Esophagus squamous epithelium (tissue), 5 donors: ENCODE measurements at regions not wholly inside any gene's neighbourhood (a gene's known extent, or its start where the extent isn't known, plus 50 kb on each side); places are given as distances from the start of the nearest gene placed in this dataset.
"Not testable (repeated sequence)": the region's sequence is repeated elsewhere in the genome, so short reads cannot be mapped to it uniquely, and the experiment has no call there.

Experiments used
- DNase-seq: peaks from one replicate; lab custom pipeline; 2025; lab: John Stamatoyannopoulos, UW
- H3K27ac ChIP-seq, 4 donors: fragments of 200-600 bp; sonication (generic); one replicate each; pipeline ENCODE4 v1.5.1; 2016 to 2019; ENCODE audit warnings: mild to moderate bottlenecking in 1 of 4
- H3K27me3 ChIP-seq, 4 donors: fragments of 200-600 bp; sonication (generic); 1 replicate in 3 of 4; 2 replicates in 1 of 4; pipeline versions ENCODE4 v1.5.1 to v1.6.0; 2017 to 2021; ENCODE audit warnings: antibody characterized with exemption in 1 of 4
- H3K36me3 ChIP-seq, 3 donors: fragments of 200-600 bp; sonication (generic); one replicate each; pipeline ENCODE4 v1.5.1; 2016 to 2019
- H3K4me1 ChIP-seq, 3 donors: fragments of 200-600 bp; sonication (generic); one replicate each; pipeline ENCODE4 v1.5.1; 2017 to 2019
- H3K4me3 ChIP-seq, 4 donors: fragments of 200-600 bp; sonication (generic); 1 replicate in 3 of 4; 2 replicates in 1 of 4; pipeline ENCODE4 v1.5.1; 2016 to 2019; ENCODE audit warnings: mild to moderate bottlenecking in 2 of 4, moderate library complexity in 1 of 4
- H3K9me3 ChIP-seq, 3 donors: fragments of 200-600 bp; sonication (generic); one replicate each; pipeline ENCODE4 v1.5.1; 2016 to 2019
- CTCF ChIP-seq, 6 experiments: fragments of 450-650 bp in 4 of 6; fragments of 200-600 bp in 2 of 6; sonication (generic) in 2 of 6; IDR thresholded peaks; one replicate each; pipeline ENCODE4 v1.5.1; 2016 to 2019; ENCODE audit warnings: antibody characterized with exemption in 6 of 6, mild to moderate bottlenecking in 4 of 6, moderate library complexity in 4 of 6
- POLR2A ChIP-seq, 4 donors: fragments of 450-650 bp; IDR thresholded peaks; one replicate each; pipeline ENCODE4 v1.6.1; 2017; ENCODE audit warnings: antibody characterized with exemption in 4 of 4, mild to moderate bottlenecking in 4 of 4, moderate library complexity in 3 of 4
- WGBS, 2 donors: methylation state at CpG; one replicate each; pipeline ENCODE4 v1.1.5; 2018; 5-methylcytosine and 5-hydroxymethylcytosine counted together
- intact Hi-C: fragments of 100-400 bp; cut with DNase I; formaldehyde crosslinking; loops from one replicate; pipeline ENCODE4 v1.15.0; 2022
- donor health status: DM: yes; HTN: yes; CAD: no.

DNA sequence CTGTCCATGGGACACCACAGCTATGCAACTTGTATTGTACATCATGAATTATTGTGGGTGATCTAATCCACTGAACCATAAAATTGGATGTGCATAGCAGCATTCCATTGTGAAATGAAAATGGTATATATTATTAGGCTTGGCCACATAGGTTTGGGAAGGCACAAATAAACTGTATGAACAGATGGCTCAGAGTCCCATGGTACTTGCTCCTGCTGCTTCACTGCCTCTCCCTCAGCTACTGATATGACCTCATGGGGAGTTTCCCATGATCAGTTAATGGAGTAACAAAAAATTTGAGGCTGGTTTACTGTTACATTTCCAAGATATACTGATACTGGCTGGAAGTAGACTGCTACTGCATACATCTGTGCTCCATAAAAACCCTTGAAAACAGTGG is 152.7 kb upstream of the NEGR1 start:
- no peaks in the 10 kb centered on the region for H3K9me3 ChIP-seq
- no peak overlapping the region for H3K4me3 ChIP-seq
- DNase-seq, result no peak
- no peaks in the 10 kb centered on the region for H3K36me3 ChIP-seq
- TF ChIP-seq POLR2A (IDR thresholded peaks at IDR 0.05) (no peak), CTCF (IDR thresholded peaks at IDR 0.05) (no peak)
- no peak overlapping the region for H3K27ac ChIP-seq
- no peaks in the 10 kb centered on the region for H3K27me3 ChIP-seq
- H3K4me1 ChIP-seq, result no peaks in the 10 kb centered on the region
- intact Hi-C loops, result no loop called here

DNA sequence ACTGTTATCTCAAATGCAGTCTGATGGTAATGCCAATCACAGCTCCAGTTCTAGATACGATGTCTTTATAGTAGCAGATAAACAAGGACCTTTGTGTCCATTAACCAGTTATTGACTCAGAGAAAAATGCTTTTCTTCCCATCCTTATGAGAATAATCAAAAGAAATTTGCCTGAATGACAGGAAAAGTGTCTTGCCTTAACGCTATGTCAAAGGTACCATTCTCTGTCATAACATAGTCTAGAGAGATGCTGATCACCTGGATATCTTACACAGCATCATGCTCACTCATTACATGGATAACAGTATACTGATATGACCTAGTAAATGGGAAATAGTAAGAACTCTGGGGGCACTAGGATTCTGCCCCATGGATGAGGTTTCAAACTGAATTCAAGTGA is 151.7 kb upstream of the NEGR1 start:
- H3K9me3 ChIP-seq, result peaks cover 0 to under 1% (median 0%) of the 10 kb centered on the region in 3 donors
- no peaks in the 10 kb centered on the region for H3K36me3 ChIP-seq
- WGBS, 2 donors, result 68 to 69% methylated on average over 2 of the region's 2 CpGs
- no peaks in the 10 kb centered on the region for H3K4me1 ChIP-seq
- TF ChIP-seq CTCF (IDR thresholded peaks at IDR 0.05), result no peak
- intact Hi-C loops, result no loop called here
- no peak overlapping the region for H3K27ac ChIP-seq
- H3K27me3 ChIP-seq, result no peaks in the 10 kb centered on the region
- DNase-seq, result no peak
- no peak overlapping the region for H3K4me3 ChIP-seq

- H3K9me3 ChIP-seq, result peaks cover 0 to 5% (median 0%) of the 10 kb centered on the region in 3 donors
- intact Hi-C loops, result no loop called here
- H3K27ac ChIP-seq, result no peak overlapping the region
- H3K27me3 ChIP-seq, result no peaks in the 10 kb centered on the region
- H3K4me3 ChIP-seq, result no peak overlapping the region
- no peak for DNase-seq
- WGBS, 2 donors, result 60 to 68% methylated on average over 2 of the region's 2 CpGs
- no peak for TF ChIP-seq CTCF (IDR thresholded peaks at IDR 0.05)
- TF ChIP-seq POLR2A (IDR thresholded peaks at IDR 0.05), result no peak
- no peaks in the 10 kb centered on the region for H3K4me1 ChIP-seq
- H3K36me3 ChIP-seq, result no peaks in the 10 kb centered on the region
These were observed 151.3 kb upstream of the NEGR1 start for GRCh38 chr1:72433591-72433990.

GRCh38 chr1:72432645-72433267 is 150.4 kb upstream of the NEGR1 start:
- no peak for DNase-seq
- Histone ChIP-seq H3K9me3 (peaks cover 0 to 9% (median 0%) of the 10 kb centered on the region in 3 donors), H3K4me1 (no peaks in the 10 kb centered on the region), H3K4me3 (no peak overlapping the region), H3K27ac (no peak overlapping the region), H3K27me3 (no peaks in the 10 kb centered on the region), H3K36me3 (no peaks in the 10 kb centered on the region)
- TF ChIP-seq POLR2A (IDR thresholded peaks at IDR 0.05) (no peak), CTCF (IDR thresholded peaks at IDR 0.05) (no peak)
- intact Hi-C loops, result no loop called here
- WGBS, 2 donors, result 45 to 55% methylated on average over 5 of the region's 5 CpGs

- H3K27ac ChIP-seq, result no peak overlapping the region
- 62 to 79% methylated on average over 2 of the region's 2 CpGs for WGBS, 2 donors
- no peak for DNase-seq
These were observed 149.5 kb upstream of the NEGR1 start for GRCh38 chr1:72431810-72432209.

DNA sequence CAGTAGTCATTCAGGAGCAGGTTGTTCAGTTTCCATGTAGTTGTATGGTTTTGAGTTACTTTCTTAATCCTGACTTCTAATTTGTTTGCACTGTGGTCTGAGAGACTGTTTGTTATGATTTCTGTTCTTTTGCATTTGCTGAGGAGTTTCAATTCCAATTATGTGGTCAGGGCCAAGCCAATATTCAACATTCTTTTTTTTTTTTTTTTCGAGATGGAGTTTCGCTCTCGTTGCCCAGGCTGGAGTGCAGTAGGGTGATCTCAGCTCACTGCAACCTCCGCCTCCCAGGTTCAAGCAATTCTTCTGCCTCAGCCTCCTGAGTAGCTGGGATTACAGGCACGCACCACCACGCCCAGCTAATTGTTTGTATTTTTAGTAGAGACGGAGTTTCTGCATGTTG is 145.9 kb upstream of the NEGR1 start:
- H3K4me3 ChIP-seq, intact Hi-C loops, H3K4me1 ChIP-seq, H3K9me3 ChIP-seq, H3K27me3 ChIP-seq, H3K27ac ChIP-seq, DNase-seq, H3K36me3 ChIP-seq: not testable (repeated sequence)
- 88 to 93% methylated on average over 5 to 6 of the region's 7 CpGs for WGBS, 2 donors

More at GRCh38 chr1:72431810-72432209, 149.5 kb upstream of the NEGR1 start:
- intact Hi-C loops, result no loop called here
- no peaks in the 10 kb centered on the region for H3K36me3 ChIP-seq
- no peaks in the 10 kb centered on the region for H3K27me3 ChIP-seq
- TF ChIP-seq CTCF (IDR thresholded peaks at IDR 0.05), result no peak
- TF ChIP-seq POLR2A (IDR thresholded peaks at IDR 0.05), result no peak
- H3K9me3 ChIP-seq, result peaks cover 0 to 9% (median 0%) of the 10 kb centered on the region in 3 donors
- H3K4me3 ChIP-seq, result no peak overlapping the region
- no peaks in the 10 kb centered on the region for H3K4me1 ChIP-seq
